SHP77 treated with DMSO at 0.1 percent for 48 hours (cell line): ENCODE measurements at regions not wholly inside any gene's neighbourhood (a gene's known extent, or its start where the extent isn't known, plus 50 kb on each side); places are given as distances from the start of the nearest gene placed in this dataset.
A peak's percentile ranks its signal among the peaks of the same experiment; 100 is the strongest.
"Not testable (repeated sequence)": the region's sequence is repeated elsewhere in the genome, so short reads cannot be mapped to it uniquely, and the experiment has no call there.

Source experiments
- DNase-seq: peaks from one replicate; lab custom pipeline; 2025; lab: John Stamatoyannopoulos, UW

GRCh38 chr11:67805253-67806126 lies 131.1 kb upstream of the ALDH3B2 start:
- DNase-seq, result peak; percentile 90

- DNase-seq, result not testable (repeated sequence)
These were observed 130.2 kb upstream of the ALDH3B2 start for GRCh38 chr11:67804435-67805252.

- DNase-seq, result not testable (repeated sequence)
These were observed 129.1 kb upstream of the ALDH3B2 start for GRCh38 chr11:67803519-67803918.

DNA sequence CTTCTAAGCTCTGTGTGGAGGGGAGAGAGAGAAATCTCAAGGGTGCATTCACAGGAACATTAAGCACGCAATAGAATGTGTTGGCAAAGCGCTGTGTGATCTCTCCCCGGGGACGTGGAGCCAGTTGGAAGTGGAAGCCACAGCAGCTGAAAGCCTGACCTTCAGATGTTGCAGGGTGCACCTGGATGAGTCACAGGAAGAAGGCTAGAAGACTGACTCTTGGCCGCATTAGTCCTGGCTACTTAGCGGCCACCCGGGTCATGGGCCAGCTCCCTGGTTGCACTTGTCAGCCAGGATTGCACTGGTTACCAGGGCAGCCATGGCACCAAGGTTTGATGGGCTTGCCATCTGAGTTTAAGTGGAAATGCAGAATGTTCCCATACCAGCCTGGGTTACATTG lies 128.6 kb upstream of the ALDH3B2 start:
- not testable (repeated sequence) for DNase-seq

DNA sequence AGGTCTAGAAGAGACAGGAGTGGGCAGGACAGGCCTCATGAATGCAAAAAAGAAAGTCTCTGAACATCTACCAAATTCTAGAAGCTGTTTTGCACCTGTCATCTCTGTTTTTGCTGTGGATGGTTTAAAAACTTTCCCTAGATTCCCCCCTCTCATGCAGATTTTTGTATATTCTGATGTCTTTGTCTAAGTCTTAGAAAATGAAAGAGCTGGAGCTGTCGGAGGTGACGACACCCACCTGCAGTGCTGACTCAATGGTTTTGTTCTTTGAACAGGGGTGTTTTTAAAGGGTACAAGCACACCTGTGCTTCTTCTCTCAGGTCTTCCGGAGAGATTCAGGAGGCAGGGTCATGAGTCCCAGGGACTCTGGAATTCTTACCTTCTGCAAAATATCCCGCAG lies 128.2 kb upstream of the ALDH3B2 start:
- not testable (repeated sequence) for DNase-seq

- DNase-seq, result not testable (repeated sequence)
These were observed 127.0 kb upstream of the ALDH3B2 start for GRCh38 chr11:67801397-67801796.

DNA sequence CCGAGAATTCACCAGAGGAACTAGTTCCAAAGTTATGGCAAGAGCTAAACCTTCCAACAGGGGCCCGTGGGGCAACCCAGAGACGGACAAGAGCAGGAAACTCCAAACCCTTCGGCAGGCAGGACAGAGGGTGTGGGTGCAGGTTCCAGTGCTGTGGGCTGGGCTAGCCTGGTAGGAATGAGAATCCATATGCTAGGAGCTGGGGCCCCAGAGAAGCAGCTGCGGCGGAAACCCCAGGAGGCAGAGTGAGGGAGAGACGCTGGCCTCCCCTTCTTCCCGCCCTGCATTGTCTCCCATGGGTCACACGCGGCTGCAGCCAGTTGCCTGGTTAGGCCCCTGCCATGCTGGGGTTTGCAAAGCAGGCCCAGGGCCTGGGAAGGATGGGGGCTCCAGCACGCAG lies 126.2 kb upstream of the ALDH3B2 start:
- not testable (repeated sequence) for DNase-seq

- DNase-seq, result not testable (repeated sequence)
These were observed 125.4 kb upstream of the ALDH3B2 start for GRCh38 chr11:67799808-67800207.

- DNase-seq, result not testable (repeated sequence)
These were observed 123.5 kb upstream of the ALDH3B2 start for GRCh38 chr11:67797726-67798521.

DNA sequence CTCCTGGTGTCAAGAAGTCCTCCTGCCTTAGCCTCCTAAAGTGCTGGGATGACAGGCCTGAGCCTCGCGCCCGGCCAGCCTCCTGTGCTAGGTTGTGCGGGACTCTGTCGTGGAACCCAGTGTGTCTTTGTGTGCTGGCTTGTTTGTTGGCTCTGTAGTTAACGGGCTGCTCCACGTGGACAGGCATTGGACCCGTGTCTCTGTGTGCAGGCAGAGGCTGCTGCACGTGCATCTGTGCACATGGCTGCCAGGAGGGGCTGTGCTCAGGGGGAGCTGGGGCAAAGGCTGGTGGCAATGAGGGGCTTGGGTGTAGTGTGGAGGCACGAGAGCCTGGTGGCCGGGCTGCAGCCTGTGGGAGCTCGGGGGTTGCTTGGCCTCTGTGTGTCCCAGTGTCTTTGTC lies 121.3 kb upstream of the ALDH3B2 start:
- DNase-seq, result no peak

- DNase-seq, result not testable (repeated sequence)
These were observed 119.3 kb upstream of the ALDH3B2 start for GRCh38 chr11:67793750-67794149.

GRCh38 chr11:67792273-67792990 lies 118.0 kb upstream of the ALDH3B2 start:
- DNase-seq, result peak; percentile 64

- DNase-seq, result not testable (repeated sequence)
These were observed 117.3 kb upstream of the ALDH3B2 start for GRCh38 chr11:67791598-67792170.

DNA sequence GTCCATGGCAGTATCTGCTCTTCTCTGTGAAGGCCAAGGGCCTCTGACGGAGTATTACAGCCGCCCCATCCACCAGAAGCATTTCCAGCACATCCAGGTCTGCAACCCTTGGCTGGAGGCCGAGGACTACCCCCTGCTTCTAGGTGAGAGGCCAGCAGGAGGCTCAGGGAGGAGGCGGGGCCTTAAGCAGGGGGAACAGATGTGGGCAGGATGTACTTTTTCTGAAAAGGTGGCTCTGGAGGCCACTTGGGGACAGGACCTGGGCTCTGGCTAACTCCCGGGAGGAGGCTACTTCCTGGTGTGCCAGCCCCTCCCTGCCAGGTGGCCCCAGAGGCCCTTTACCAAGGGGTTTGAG lies 113.9 kb upstream of the ALDH3B2 start:
- not testable (repeated sequence) for DNase-seq

- not testable (repeated sequence) for DNase-seq
These were observed 113.4 kb upstream of the ALDH3B2 start for GRCh38 chr11:67787681-67788340.

- DNase-seq, result not testable (repeated sequence)
These were observed 107.5 kb upstream of the ALDH3B2 start for GRCh38 chr11:67781967-67782366.

DNA sequence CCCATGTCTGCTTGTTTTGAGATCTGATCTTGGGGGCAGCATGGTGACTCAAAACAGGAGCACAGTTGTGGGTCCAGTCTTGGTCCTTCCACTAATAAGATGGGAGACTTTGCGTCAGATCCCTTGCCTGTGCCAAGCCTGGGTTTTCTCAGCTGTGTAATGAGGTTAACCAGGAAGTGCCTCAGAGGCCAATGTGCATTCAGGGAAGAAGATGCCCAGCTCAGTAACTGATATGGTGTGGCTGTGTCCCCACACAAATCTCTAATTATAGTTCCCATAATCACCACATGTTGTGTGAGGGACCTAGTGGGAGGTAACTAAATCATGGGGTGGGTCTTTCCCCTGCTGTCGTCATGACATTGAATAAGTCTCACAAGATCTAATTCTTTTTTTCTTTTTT lies 107.1 kb upstream of the ALDH3B2 start:
- not testable (repeated sequence) for DNase-seq

DNA sequence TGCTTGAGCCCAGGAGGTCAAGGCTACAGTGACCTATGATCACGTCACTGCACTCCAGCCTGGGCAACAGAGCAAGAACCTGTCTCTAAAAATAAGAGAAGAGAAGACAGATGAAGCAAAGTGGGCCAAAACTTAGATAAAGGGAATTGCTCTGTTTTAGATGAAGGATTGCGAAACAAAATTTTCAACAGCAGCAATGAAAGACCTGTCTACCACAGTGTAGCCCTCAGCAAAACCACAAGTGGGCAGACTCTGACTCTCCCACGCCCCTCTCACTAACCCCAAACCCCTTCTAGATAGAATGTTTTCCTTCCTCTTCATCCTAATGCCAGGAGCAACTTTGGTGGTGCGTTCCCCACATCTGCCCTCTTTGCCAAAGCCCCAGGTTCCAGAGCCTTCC lies 105.6 kb upstream of the ALDH3B2 start:
- DNase-seq, result no peak

- DNase-seq, result not testable (repeated sequence)
These were observed 104.9 kb upstream of the ALDH3B2 start for GRCh38 chr11:67779189-67779875.
